ENCODE measurements at regions not wholly inside any gene's neighbourhood (a gene's known extent, or its start where the extent isn't known, plus 50 kb on each side); places are given as distances from the start of the nearest gene placed in this dataset.
"Not testable (repeated sequence)": the region's sequence is repeated elsewhere in the genome, so short reads cannot be mapped to it uniquely, and the experiment has no call there.

GRCh38 chr2:430291-431040, 142.6 kb upstream of the ALKAL2 start:
- DNase-seq (ENCODE audit: low read depth in 2 of 2, low spot score in 1 of 2), result no peak

DNA sequence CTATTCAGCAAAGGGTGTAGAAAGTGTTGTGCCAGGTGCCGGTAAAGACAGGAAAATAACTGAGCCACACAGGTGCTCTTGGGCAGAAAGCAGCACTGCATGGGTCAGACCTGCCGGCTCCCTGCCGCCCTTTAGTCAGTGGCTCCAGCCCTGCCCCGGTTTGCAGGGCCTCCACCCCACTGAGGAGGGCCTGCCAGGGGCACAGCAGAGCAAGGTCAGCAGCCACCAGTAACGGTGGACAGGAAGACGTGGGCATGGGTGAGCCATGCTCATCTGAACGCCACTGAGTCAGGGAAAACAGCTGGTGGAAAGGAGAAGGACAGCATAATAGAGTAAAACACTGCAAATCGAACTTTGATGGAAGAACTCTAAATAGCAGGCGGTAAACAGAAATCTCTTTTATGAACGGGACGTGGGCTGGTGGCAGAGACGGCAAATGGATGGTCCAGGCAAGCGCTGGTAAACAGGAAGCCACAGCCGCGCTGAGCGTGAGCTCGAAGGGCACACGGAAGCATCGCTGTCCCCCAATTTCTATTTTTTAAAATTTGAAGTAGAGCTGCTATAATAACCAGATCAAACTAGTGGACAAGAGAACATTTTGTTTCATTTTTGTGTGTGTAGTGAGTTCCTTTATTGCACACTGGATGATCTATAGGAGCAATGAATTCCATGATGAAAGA, 141.8 kb upstream of the ALKAL2 start:
- DNase-seq (ENCODE audit: low read depth in 2 of 2, low spot score in 1 of 2), result no peak

- no peak for DNase-seq (ENCODE audit: low read depth in 2 of 2, low spot score in 1 of 2)
Observed at GRCh38 chr2:429142-429541, 141.3 kb upstream of the ALKAL2 start.

DNA sequence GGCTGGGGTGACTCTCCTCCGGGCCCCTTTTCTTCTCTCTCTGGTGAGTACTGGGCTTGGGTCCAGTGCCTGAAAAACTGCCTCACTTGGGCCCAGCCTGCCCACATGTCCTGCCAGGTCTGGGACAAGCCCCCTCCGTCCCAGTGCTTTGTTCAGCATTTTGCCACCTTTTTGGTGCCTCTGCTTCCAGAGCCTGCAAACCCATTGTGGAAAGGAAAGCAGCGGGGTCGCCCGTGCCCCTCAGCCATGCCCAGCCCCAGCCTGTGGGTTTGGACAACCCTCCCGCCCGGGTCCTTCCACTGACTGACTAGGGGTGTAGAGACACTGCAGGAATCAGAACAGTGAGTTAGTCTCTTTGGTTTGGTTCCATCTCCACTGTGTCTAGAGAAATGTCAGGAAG, 140.7 kb upstream of the ALKAL2 start:
- DNase-seq (ENCODE audit: low read depth in 2 of 2, low spot score in 1 of 2), result no peak

DNA sequence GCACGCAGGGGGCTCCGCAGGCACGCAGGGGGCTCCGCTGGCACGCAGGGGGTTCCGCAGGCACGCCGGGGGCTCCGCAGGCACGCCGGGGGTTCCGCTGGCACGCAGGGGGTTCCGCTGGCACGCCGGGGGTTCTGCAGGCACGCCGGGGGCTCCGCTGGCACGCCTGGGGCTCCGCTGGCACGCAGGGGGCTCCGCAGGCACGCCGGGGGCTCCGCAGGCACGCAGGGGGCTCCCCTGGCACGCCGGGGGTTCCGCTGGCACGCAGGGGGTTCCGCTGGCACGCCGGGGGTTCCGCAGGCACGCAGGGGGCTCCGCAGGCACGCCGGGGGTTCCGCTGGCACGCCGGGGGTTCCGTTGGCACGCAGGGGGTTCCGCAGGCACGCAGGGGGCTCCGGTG, 138.8 kb upstream of the ALKAL2 start:
- DNase-seq (ENCODE audit: low read depth in 2 of 2, low spot score in 1 of 2), result not testable (repeated sequence)

DNA sequence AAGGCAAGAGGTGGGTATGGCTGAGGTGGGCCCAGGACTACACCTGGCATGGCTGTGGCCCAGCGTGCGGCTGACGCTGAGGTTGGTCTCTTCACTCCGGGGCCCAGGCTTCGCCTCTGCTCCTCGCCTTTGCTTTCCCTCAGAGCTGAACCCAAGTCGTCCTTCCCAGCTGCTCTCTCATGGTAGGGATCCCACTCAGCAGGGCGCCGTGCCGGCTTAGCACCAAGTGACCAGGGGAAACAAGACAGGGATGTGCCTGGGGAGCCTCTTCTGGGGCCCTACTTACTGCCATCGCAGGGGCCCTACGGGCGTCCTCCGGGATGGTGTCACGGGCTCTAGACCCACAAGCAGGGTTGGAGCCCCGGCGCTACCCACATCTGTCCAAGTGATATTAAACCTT, 138.1 kb upstream of the ALKAL2 start:
- DNase-seq (ENCODE audit: low read depth in 2 of 2, low spot score in 1 of 2), result no peak

DNA sequence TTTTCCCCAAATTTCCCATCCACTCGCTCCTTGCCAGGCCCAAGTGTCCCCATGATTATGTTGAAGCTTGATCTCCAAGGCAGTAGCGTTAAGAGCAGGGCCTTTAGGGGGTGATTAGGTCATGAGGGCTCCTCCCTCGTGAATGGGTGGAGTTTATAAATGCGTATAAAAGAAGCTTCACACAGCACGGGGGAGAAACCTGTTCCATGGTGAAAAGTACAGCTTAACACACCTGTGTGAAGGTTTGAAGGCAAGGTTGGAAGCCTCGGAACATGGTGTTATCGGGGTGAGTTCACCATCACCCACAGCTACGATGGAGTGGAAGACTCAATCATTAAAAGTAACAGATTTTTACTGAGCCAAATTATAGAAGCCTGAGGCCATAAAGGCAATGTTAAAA, 137.4 kb upstream of the ALKAL2 start:
- DNase-seq (ENCODE audit: low read depth in 2 of 2, low spot score in 1 of 2), result no peak

DNA sequence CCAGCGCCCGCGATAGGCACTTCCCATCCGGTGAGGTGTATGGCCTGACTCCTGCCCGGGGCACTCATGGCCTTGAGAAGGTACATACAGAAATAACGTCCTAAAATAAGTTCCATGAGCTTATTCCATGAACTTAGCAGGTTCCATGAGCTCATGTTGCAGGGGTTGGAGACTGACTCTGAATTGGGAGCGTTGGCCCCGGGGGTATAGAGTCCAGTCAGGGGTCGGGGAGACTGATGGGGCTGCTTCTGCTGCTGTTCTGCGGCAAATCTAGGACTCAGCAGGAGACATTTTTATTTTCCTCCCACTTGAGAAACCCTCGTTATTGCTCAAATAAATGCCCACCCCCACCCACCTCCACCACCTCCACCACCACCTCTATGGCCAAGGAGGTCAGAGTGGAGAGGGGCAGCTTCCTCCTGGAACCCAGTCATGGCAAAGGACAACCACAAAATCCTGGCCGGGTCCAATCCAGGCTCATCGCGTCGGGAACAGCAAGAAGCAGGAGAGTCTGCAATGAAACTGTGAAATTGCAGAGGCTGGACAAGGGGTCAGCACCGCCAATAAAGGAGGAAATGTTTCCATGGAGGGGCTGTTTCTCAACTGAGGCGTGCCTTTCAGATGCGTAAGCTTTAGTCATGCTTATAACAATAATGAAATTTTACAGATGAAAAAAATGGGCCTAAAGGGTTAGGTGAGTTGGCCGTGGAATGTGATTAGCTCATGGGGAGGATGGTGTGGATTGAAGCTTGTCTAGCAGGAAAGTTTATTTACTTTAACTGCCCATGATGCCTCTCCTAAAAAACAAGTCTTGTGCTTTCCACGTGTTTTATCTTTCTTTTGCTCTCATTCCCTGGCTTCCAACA, 136.6 kb upstream of the ALKAL2 start:
- no peak for DNase-seq (ENCODE audit: low read depth in 2 of 2, low spot score in 1 of 2)

- no peak for DNase-seq (ENCODE audit: low read depth in 2 of 2, low spot score in 1 of 2)
Observed at GRCh38 chr2:423479-423878, 135.6 kb upstream of the ALKAL2 start.

DNA sequence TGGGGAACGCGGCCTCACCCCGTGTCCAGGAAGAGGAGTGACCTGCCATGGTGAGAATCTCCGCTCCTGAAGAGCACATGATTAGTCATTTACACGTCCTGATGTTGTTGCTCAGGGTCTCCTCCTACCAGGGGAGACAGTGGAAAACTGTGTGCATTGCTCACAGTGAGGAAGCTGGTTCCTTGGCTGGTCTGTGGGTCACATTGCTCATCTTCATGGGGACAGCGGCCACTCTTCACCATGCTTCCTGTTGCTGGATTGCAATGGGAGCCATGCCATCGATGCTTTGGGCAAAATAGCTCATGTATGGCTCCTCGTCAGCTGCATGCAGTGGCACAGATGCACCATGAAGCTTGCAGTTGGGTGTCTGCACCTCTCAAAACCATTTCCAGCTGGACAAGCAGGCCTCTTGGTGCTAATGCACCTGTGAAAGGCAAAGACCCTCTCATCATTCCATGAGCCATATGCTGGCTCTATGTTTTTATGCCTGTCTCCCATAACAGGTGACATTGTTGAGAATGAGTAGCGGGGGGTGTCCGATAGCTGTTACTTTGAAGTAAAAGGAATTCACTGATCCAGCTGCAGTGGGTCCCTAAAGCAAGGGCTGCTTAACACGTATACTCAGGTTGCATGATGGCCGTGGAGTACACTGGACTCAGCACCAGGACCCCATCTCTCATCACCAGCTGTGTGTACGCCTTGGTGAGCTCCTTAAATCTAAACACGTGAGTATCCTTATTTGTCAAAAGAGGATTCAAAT, 135.0 kb upstream of the ALKAL2 start:
- no peak for DNase-seq (ENCODE audit: low read depth in 2 of 2, low spot score in 1 of 2)

GRCh38 chr2:421406-421805, 133.5 kb upstream of the ALKAL2 start:
- DNase-seq (ENCODE audit: low read depth in 2 of 2, low spot score in 1 of 2), result no peak

DNA sequence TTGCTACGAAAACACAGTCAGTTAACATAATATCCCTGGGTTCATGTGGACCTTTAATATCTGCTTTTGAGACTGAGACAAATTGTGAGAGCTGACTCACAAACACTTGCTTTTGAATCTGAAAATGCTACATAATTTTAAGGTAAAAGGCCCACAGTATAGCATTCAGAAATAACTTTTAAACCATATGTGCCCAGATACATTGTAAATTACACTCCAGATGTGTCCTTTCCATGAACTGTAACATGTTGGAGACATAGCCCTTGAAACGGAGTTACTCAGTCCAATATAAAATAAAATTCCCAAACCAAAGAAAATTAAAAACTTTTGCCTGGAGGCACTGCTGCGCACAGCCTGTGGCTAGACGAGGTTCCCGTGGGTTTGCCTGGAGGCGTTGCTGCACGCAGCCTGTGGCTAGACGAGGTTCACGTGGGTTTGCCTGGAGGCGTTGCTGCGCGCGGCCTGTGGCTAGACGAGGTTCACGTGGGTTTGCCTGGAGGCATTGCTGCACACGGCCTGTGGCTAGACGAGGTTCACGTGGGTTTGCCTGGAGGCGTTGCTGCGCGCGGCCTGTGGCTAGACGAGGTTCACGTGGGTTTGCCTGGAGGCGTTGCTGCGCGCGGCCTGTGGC, 131.9 kb upstream of the ALKAL2 start:
- DNase-seq (ENCODE audit: low read depth in 2 of 2, low spot score in 1 of 2), result peak in 1 of 2 donors; percentile 13

GRCh38 chr2:417662-418061, 129.8 kb upstream of the ALKAL2 start:
- no peak for DNase-seq (ENCODE audit: low read depth in 2 of 2, low spot score in 1 of 2)

DNA sequence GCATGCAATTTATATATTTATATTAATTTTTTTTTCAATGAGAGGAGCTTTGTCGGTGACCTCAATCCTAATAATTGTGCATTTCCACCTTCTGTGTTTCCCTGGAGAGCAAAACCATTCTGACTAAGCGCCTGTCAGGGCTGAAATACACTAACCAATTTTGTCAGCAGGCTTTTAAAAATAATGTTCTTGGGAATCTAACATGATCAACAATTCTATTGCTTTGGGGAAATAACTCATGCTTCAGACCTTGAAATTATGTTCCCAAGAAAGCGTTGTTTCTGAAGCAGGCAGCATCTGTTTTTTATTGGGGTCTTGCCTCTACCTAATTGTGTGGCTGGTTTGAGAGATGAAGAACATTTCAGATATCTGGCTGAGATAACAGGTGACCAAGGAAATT, 129.1 kb upstream of the ALKAL2 start:
- DNase-seq (ENCODE audit: low read depth in 2 of 2, low spot score in 1 of 2), result no peak

- DNase-seq (ENCODE audit: low read depth in 2 of 2, low spot score in 1 of 2), result no peak
Observed at GRCh38 chr2:415986-416610, 128.2 kb upstream of the ALKAL2 start.

- DNase-seq (ENCODE audit: low read depth in 2 of 2, low spot score in 1 of 2), result no peak
Observed at GRCh38 chr2:409523-409922, 121.6 kb upstream of the ALKAL2 start.

DNA sequence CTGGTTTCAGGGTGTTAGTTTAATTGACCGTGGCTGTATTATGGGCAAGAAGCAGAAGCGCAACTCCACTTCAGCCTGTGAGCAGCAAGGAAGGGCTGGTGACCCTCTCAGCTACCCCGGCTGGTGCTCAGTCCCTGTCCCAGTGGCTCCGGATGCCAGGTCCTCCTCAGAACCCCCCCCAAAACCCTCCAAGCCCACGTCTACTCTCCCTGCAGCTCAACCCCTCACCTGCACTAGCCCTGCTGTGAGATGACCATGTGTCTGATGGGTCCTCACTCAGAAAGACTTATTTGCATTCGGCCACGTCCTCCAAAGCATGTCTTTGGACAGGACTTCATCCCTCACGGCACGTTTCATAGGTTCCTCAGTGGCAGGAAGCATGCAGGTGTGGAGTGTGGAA, 119.7 kb upstream of the ALKAL2 start:
- no peak for DNase-seq (ENCODE audit: low read depth in 2 of 2, low spot score in 1 of 2)

DNA sequence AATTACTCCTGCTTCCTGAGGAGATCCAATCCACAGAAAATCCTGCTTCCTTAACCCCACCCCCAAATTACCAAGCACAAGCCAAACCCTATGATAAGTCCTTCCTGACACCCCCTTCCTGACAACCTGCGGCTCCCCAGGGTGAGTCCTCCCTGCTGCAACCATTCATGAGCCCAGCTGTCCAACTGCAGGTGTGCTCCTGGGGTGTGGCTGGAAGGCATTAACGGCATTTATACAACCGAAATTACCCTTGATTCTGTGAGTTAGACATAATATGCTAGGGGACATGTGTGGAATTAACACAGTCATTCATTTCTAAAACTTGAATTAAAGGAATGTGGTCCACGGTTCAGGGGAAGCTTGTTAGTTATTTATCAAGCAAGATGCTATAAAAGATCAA, 119.0 kb upstream of the ALKAL2 start:
- DNase-seq (ENCODE audit: low read depth in 2 of 2, low spot score in 1 of 2), result no peak

DNA sequence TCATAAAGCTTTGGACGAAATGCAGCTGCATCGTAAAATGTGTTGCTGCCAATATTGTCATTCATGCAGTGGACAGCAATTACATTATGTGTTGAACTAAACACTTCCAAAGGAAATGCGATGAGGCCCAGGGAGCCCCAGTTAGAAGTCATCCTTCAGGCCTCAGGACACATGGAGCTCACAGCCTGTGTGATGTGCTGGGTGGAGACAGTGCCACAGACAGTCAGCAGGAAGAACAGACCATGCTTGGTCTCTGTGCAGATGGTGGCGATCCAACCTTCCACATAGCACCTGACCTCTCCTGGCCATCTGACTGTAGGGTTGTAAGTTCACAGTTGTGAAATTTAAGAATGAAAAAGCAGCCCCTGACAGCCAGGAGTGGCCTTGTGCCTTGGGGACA, 118.3 kb upstream of the ALKAL2 start:
- DNase-seq (ENCODE audit: low read depth in 2 of 2, low spot score in 1 of 2), result no peak

- DNase-seq (ENCODE audit: low read depth in 2 of 2, low spot score in 1 of 2), result no peak
Observed at GRCh38 chr2:404581-404980, 116.7 kb upstream of the ALKAL2 start.

All from stimulated activated CD8-positive, alpha-beta memory T cell treated with anti-CD3 and anti-CD28 coated beads, Interleukin-4, amount 100 ng/mL, for 4 hours (primary cell).